DND-41 (cell line): ENCODE measurements at regions not wholly inside any gene's neighbourhood (a gene's known extent, or its start where the extent isn't known, plus 50 kb on each side); places are given as distances from the start of the nearest gene placed in this dataset.

Experiments
- ATAC-seq: fragments of 200-7000 bp; cut with Tn5 transposase; 3 replicates; pipeline ENCODE4 v1.9.1; 2021; ENCODE audit warnings: low read depth; ENCODE audit not compliant: insufficient read depth
- DNase-seq: peaks from one replicate; pipeline ENCODE4 v3.0.0-alpha.2; 2020
- H2AFZ ChIP-seq: 2 replicates; pipeline ENCODE4 v1.6.0; 2012; ENCODE audit warnings: low read depth, low read length
- H3K27ac ChIP-seq: 2 replicates; pipeline ENCODE4 v1.5.1; 2012; ENCODE audit warnings: low read length, inconsistent platforms
- H3K27me3 ChIP-seq: fragments of 200-600 bp; sonication (generic); 2 replicates; pipeline ENCODE4 v1.6.0; 2012; ENCODE audit warnings: low read length, mild to moderate bottlenecking, inconsistent platforms; ENCODE audit not compliant: insufficient read depth, poor library complexity
- H3K36me3 ChIP-seq: 2 replicates; pipeline ENCODE4 v1.5.1; 2012; ENCODE audit warnings: low read length, inconsistent platforms; ENCODE audit not compliant: insufficient read depth
- H3K4me1 ChIP-seq: 2 replicates; pipeline ENCODE4 v1.5.1; 2012; ENCODE audit warnings: mild to moderate bottlenecking, low read length; ENCODE audit not compliant: insufficient read depth
- H3K4me2 ChIP-seq: 2 replicates; pipeline ENCODE4 v1.6.0; 2012; ENCODE audit warnings: mild to moderate bottlenecking, moderate library complexity, low read length, inconsistent platforms; ENCODE audit not compliant: insufficient read depth
- H3K4me3 ChIP-seq, 2 experiments: fragments of 200-600 bp in 1 of 2; shearing (Covaris generic) in 1 of 2; 2 replicates each; pipeline ENCODE4 v1.5.1; 2012 to 2016; ENCODE audit warnings: inconsistent platforms in 2 of 2, low read length in 2 of 2, mild to moderate bottlenecking in 2 of 2, low read depth in 1 of 2, moderate library complexity in 1 of 2
- H3K79me2 ChIP-seq: 2 replicates; pipeline ENCODE4 v1.6.0; 2012; ENCODE audit warnings: low read length, inconsistent platforms; ENCODE audit not compliant: insufficient read depth
- H3K9ac ChIP-seq: 2 replicates; pipeline ENCODE4 v1.6.0; 2012; ENCODE audit warnings: low read depth, mild to moderate bottlenecking, inconsistent platforms, low read length, moderate library complexity
- H3K9me3 ChIP-seq: 2 replicates; pipeline ENCODE4 v1.5.1; 2012; ENCODE audit warnings: low read length, moderate library complexity, mild to moderate bottlenecking, inconsistent platforms; ENCODE audit not compliant: insufficient read depth, severe bottlenecking
- H4K20me1 ChIP-seq: 2 replicates; pipeline ENCODE4 v1.6.0; 2012; ENCODE audit warnings: low read length; ENCODE audit not compliant: insufficient read depth
- CTCF ChIP-seq: IDR thresholded peaks from 2 replicates; pipeline ENCODE4 v1.5.1; 2012; ENCODE audit warnings: borderline replicate concordance, low read length, moderate library complexity, mild to moderate bottlenecking; ENCODE audit not compliant: poor library complexity, severe bottlenecking; ENCODE audit errors: extremely low read depth
- EZH2 ChIP-seq: IDR thresholded peaks from 3 replicates; pipeline ENCODE4 v1.6.1; 2012; ENCODE audit warnings: borderline replicate concordance, low read depth, mild to moderate bottlenecking, moderate library complexity, low read length, inconsistent platforms; ENCODE audit not compliant: severe bottlenecking

GRCh38 chr15:47386459-47386858 lies 330.8 kb upstream of the SEMA6D start:
- ATAC-seq (no peak), DNase-seq (no peak)

GRCh38 chr15:47388299-47388698 lies 329.0 kb upstream of the SEMA6D start:
- Histone ChIP-seq H3K9me3 (no peaks in the 10 kb centered on the region), H3K4me2 (no peak overlapping the region), H3K36me3 (no peaks in the 10 kb centered on the region), H3K9ac (no peak overlapping the region), H2AFZ (no peak overlapping the region), H3K4me3 (no peak overlapping the region), H3K4me1 (no peaks in the 10 kb centered on the region), H4K20me1 (no peaks in the 10 kb centered on the region), H3K27ac (no peak overlapping the region), H3K79me2 (no peaks in the 10 kb centered on the region), H3K27me3 (no peaks in the 10 kb centered on the region)
- TF ChIP-seq CTCF (no peak), EZH2 (no peak)
- DNase-seq (no peak), ATAC-seq (no peak)

More at GRCh38 chr15:47386459-47386858, 330.8 kb upstream of the SEMA6D start:
- no peak overlapping the region for H3K27ac ChIP-seq
- no peak overlapping the region for H3K4me2 ChIP-seq
- no peak overlapping the region for H3K9ac ChIP-seq
- H4K20me1 ChIP-seq: no peaks in the 10 kb centered on the region
- no peaks in the 10 kb centered on the region for H3K79me2 ChIP-seq
- no peaks in the 10 kb centered on the region for H3K4me1 ChIP-seq
- TF ChIP-seq CTCF (no peak), EZH2 (no peak)
- no peak overlapping the region for H2AFZ ChIP-seq
- H3K9me3 ChIP-seq: no peaks in the 10 kb centered on the region
- H3K27me3 ChIP-seq: no peaks in the 10 kb centered on the region
- no peaks in the 10 kb centered on the region for H3K36me3 ChIP-seq
- no peak overlapping the region for H3K4me3 ChIP-seq

- Histone ChIP-seq H3K27me3 (no peaks in the 10 kb centered on the region), H3K36me3 (no peaks in the 10 kb centered on the region), H3K79me2 (no peaks in the 10 kb centered on the region), H3K4me3 (no peak overlapping the region), H3K27ac (no peak overlapping the region), H3K4me1 (no peaks in the 10 kb centered on the region), H2AFZ (no peak overlapping the region), H4K20me1 (no peaks in the 10 kb centered on the region), H3K9me3 (no peaks in the 10 kb centered on the region), H3K4me2 (no peak overlapping the region), H3K9ac (no peak overlapping the region)
- ATAC-seq (no peak), DNase-seq (no peak)
- no peak for TF ChIP-seq EZH2
- no peak for TF ChIP-seq CTCF
Measured at GRCh38 chr15:47390208-47390765, 327.0 kb upstream of the SEMA6D start.

- ATAC-seq (no peak), DNase-seq (no peak)
- Histone ChIP-seq H3K4me1 (no peaks in the 10 kb centered on the region), H3K4me2 (no peak overlapping the region), H4K20me1 (no peaks in the 10 kb centered on the region), H3K9me3 (no peaks in the 10 kb centered on the region), H3K27me3 (no peaks in the 10 kb centered on the region), H2AFZ (no peak overlapping the region), H3K4me3 (no peak overlapping the region), H3K79me2 (no peaks in the 10 kb centered on the region), H3K27ac (no peak overlapping the region), H3K36me3 (no peaks in the 10 kb centered on the region), H3K9ac (no peak overlapping the region)
- TF ChIP-seq EZH2 (no peak), CTCF (no peak)
Measured at GRCh38 chr15:47394286-47394809, 323.0 kb upstream of the SEMA6D start.
